DMS153 (cell line): ENCODE measurements at regions not wholly inside any gene's neighbourhood (a gene's known extent, or its start where the extent isn't known, plus 50 kb on each side); places are given as distances from the start of the nearest gene placed in this dataset.

Experiments used
- DNase-seq: peaks from one replicate; lab custom pipeline; 2025; lab: John Stamatoyannopoulos, UW

DNA sequence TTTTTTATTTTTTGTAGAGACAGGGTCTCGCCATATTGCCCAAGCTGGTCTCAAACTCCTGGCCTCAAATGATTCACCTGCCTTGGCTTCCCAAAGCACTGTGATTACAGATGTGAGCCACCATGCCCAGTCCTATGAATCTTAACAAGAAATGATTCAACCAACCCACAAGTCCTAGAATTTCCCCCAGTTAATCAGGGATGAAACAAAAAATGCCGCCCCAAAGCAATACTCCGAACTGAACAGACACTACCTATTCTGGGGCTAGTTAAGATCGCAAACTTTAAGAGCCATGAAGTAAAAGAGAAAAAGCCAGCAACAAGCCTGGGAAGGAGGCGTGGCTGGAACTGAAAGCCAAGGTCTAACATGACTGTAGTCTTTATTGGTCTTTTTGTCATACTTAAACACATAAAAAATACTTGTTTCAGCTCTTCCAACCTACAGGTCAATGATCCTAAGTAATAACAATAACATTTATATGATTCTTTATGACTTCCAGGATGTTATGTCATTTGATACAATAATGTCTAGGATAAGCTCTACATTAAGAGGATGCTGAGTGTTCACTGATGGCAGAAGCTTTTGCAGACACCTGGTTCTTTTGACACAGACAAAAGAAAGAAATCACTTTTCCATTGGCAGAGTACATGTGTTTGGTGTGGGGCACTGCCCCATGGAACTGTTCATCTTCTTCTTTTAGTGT is 361.1 kb upstream of the TLE4 start:
- DNase-seq, result peak; percentile 30

- no peak for DNase-seq
Measured at GRCh38 chr9:79213417-79214125, 358.2 kb upstream of the TLE4 start.

DNA sequence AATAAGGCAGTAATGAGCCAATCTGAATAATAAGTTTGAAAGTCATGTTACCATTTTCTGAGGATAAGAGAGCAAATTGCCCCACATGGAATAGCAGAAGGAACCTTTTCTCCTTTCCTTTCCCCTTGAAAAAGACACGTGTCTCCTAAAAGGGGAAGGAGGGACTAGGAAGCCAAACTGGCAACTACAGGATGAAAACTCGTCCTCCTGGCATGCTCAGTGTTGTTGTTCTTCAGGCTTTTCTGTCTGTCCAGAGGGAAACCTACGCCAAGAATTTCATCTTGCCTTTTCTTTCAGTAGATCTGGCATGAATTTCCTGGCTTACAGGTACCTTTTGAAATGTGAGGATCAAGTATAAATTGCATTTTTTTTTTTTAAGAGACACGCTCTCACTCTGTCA is 355.9 kb upstream of the TLE4 start:
- no peak for DNase-seq

GRCh38 chr9:79220251-79220650 is 351.5 kb upstream of the TLE4 start:
- DNase-seq, result no peak

DNA sequence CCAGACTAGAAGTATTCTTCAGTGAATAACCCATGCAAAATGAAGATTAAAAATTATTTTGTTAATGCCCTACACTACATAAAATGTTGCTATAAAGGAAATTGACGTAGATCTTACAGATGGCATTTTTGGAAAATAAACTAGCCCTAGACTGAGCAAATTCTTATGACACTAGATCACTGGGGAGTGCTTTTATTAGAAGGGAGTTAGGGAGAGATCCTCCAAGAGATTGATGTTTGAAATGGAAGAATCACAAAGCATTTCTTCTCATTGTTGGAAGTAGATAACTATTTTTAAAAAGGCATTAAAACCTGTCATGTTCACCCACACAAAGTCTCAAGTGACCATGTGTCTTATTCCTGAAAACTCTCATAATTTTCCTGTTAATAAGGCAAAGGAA is 351.1 kb upstream of the TLE4 start:
- DNase-seq, result no peak

GRCh38 chr9:79221084-79221483 is 350.7 kb upstream of the TLE4 start:
- no peak for DNase-seq

DNA sequence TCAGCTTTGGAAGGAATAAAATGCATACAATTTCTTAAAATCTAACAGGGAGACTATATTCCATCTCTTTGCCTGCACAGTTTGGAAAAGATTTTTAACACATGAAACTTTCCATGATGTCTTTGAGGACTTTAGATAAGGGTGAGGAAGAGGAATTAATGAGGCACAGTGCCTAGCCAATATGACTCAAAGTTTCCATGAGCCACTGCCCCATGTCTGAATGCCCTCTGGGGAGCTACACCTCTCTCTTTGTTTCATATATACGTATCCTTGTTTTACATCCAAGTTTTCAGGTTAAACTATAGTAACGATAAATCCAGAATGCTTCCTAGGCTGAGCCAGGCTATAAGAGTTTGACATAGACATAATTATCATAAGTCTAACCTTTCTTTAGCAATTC is 349.3 kb upstream of the TLE4 start:
- no peak for DNase-seq

DNA sequence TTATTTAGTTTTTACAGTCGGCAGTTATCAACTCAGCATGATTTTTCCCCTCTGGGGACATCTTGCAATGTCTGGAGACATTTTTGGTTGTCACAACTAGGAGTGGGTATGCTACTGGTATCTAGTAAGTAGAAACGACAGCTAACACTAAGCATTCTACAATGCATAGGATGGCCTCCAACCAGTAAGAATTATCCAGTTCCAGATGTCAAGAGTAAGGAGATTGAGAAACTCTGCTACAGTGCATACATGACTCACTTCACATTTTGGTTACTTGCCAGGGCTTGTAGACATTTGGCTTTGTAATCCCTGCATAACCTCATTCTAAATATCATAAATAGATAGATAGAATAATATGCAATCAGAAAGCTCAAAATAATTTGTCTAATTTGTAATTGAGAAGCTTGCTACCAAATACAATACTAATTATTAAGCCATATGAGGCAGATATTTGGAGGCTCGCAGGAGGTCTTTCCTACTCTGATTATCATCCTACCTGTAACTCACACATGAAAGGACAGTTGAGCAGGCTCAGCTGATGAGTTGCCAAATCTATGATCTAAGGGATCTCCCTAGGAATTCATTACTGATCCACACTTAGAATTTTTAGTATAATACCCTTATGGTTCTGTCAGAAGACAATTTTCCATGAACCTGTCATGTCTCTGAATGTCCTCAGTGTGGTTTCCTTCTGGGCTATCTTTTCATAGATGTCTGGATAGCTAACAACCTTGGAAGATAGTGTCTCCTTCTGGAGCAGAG is 346.9 kb upstream of the TLE4 start:
- no peak for DNase-seq

- DNase-seq, result no peak
Measured at GRCh38 chr9:79233542-79233941, 338.2 kb upstream of the TLE4 start.

GRCh38 chr9:79236466-79236865 is 335.3 kb upstream of the TLE4 start:
- no peak for DNase-seq

GRCh38 chr9:79237861-79238260 is 333.9 kb upstream of the TLE4 start:
- DNase-seq, result no peak

DNA sequence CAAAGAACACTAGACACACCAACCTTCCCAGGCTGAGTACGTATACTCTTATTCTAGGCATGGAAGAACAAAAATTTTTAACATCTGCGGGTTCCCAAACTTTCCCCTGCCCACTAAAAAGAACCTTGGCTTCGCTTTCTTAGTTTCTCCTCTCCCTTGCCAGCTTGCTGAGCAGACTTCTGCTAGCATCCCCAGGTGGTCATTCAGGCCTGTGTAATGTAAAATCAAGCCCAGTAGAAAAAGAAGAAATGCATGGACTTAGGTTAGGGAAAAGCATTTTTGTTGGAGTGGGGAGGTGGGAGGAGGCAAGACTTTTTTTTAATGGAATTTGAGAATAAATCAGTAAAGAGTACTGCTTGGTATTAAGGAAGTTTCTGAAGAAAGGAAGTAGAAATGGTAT is 331.0 kb upstream of the TLE4 start:
- no peak for DNase-seq

DNA sequence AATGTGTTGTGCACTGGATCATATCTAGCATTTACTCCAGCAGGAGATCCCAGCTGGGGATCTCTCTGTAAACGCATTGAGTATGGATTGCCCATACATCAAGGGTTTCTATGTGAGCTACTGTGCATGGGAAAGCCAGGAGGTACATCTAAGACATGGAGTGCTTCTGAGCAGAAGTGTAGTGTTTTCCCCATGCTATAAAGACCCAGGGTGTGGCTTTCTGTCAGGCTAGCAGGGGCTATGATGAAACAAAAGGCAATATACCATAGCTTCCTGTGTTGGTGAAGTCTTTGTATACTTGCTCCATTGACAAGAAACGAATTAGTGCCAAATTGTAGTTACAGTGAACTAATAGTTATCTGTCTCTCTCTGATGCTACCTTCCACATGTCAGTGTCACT is 329.3 kb upstream of the TLE4 start:
- DNase-seq, result no peak

DNA sequence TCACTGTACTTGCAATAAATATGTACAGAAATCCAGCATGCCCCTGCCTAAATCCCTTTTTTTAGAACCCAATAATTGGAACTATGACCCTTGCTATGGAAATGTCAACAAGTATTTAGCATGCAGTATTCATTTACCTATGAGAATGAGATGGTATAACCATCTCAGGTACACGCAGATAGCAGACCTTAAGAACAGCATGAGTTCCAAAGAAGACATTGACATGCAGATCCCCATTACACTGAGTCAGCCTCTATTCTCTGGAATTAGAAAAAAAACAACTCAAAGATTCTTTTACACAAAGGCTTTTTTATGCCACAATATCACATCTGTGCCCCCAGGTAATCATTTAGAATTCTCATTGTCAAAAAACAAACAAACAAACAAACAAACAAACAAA is 325.6 kb upstream of the TLE4 start:
- DNase-seq, result no peak

DNA sequence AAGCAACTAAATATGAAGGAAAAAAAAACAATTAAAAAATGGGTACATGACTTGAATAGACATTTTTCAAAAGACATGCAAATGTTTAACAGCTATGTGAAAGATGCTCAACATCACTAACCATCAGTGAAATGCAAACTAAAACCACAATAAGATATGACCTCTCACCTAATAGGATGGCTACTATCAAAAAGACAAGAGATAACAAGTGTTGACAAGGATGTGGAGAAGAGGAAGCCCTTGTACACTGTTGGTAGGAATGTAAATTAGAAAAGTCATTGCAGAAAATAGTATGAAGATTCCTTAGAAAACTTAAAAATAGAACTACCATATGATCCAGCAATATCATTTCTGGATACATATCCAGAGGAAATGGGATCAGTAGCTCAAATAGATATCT is 324.7 kb upstream of the TLE4 start:
- DNase-seq, result no peak

GRCh38 chr9:79250806-79251205 is 321.0 kb upstream of the TLE4 start:
- DNase-seq, result no peak

- no peak for DNase-seq
Measured at GRCh38 chr9:79254900-79255650, 316.7 kb upstream of the TLE4 start.

- no peak for DNase-seq
Measured at GRCh38 chr9:79255651-79256260, 316.0 kb upstream of the TLE4 start.

DNA sequence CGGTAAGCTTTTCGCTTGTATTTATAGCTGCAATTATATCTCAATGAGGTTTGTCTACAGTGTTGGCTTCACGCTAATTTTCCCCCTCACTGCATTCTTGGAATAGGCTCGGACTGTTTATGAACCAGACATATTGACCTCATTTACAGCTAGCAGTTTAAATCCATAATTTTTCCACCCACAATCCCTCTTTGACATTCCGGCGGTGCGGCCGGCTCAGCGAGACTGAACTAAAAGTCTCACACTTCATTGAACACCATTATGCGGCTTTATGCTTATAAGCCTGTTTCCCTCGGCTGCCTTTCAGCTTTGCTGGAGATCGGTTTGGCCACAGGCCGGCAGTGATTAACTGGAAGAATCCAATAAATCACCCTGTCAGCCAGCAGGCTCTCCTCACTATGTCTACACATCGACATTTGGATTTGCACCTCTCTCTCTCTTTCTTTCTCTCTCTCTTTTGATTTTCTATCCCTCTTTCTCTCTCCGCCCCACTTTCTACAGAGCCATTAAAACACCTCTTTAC is 315.0 kb upstream of the TLE4 start:
- DNase-seq, result peak; percentile 85

DNA sequence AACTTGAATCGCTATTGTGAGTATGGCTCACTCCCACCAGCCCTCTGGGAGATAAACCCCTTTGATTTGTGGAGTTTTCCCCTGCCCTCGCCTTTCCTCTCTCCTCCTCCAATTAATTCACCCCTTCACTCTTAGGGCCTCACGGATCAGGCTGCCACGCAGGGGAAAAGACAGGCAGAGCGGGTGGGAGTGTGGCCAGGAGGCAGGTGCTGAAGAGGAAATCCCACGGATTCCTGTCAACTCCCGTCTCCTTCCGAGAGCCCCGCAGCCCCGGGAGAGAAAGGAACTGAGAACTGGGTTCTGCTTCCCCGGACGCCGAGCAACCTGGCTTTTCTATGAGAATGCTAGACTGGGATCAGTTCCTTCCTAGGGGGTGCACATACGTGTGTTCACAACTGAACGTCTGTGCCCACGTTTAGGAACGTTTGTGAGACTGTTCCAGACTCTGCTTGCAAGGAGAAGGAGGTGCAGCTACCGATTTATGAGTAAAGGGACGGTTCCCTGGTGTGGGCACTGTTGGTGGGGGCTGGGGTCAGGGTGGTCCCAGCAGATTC is 314.5 kb upstream of the TLE4 start:
- no peak for DNase-seq

DNA sequence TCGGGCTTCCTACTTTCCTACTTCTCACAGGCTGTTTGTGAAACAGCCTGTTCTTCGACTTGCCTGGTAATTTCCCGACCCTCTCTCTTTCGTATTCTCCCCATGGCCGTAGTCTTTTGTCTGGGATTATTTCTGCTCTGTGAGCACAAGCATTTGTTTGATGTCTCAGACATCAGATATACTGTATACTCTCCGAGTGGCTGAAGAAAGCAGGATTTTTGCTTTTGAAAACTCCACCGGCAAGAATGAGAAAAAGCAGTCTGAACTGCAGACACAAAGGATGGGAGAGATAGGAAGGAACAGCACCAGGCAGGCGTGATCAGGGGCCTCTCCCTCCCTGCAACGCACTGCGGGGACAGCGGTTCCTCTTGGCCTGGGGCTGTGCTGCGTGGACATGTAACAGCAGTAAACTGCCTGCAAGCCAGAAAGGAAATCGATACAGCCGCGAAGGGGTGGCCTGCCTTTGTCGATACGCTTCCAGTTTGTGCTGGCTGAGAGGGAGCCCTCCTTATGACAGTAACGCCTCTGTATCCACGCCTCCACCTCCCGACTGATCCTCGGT is 313.9 kb upstream of the TLE4 start:
- no peak for DNase-seq
